Retinal pigment epithelial cell (primary cell): ENCODE measurements at regions not wholly inside any gene's neighbourhood (a gene's known extent, or its start where the extent isn't known, plus 50 kb on each side); places are given as distances from the start of the nearest gene placed in this dataset.

ENCODE experiments used
- DNase-seq: peaks from one replicate; pipeline ENCODE4 v3.0.0-alpha.2; 2010; ENCODE audit warnings: low read depth
- H3K4me3 ChIP-seq: 2 replicates; pipeline ENCODE4 v1.5.1; 2011; ENCODE audit warnings: mild to moderate bottlenecking, low read length, control low read depth, moderate library complexity
- TF ChIP-seq, protein P1 (sequence below): conservative IDR thresholded peaks from 2 replicates; pipeline ENCODE4 v1.5.1; 2011; ENCODE audit warnings: low read depth, low read length, control low read depth, inconsistent platforms

DNA sequence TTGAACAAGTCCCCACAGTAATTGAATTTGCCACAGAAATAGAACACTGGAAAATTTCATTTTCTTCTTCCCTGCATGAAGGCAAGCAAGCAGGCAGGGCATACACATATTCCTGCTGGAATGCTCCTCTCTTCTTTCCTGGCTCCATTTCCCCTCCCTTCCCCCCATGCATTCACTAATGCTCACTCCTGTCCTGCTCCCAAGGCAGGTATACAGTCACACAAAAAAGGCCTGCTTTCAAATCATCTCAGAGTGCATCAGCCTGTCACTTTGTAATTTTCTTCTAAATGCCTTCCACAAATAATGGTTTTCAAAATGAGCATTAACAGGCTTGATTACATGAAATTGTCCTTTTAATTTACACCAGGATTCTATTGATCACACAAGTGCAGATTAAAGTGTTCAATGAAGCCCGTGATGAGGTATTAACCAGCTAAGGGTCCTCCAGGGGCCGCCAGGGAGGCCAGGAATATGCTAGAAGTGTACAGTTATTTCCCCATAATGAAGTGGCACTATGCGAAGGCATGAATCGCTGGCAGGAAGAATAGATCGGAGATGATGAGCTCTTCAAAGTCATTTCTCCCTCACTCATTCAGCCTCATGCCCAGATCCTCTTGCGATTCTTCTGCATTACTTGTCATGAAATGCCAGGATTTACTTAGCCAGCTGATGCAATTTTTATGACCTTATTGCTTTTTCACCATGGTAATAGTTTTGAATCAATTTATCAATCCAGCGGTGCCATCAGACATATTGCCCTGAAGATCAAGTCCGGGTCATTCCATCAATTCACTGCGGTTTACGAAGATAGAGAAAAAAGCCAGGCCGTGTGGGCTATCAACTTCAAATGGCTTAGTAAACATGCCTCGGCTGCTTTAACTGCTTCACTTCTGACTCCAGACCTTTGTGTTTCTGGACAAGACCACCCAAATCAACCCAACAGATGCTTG, 243.5 kb downstream of the GPAT3 start:
- no peak for DNase-seq
- TF ChIP-seq, protein P1, sequence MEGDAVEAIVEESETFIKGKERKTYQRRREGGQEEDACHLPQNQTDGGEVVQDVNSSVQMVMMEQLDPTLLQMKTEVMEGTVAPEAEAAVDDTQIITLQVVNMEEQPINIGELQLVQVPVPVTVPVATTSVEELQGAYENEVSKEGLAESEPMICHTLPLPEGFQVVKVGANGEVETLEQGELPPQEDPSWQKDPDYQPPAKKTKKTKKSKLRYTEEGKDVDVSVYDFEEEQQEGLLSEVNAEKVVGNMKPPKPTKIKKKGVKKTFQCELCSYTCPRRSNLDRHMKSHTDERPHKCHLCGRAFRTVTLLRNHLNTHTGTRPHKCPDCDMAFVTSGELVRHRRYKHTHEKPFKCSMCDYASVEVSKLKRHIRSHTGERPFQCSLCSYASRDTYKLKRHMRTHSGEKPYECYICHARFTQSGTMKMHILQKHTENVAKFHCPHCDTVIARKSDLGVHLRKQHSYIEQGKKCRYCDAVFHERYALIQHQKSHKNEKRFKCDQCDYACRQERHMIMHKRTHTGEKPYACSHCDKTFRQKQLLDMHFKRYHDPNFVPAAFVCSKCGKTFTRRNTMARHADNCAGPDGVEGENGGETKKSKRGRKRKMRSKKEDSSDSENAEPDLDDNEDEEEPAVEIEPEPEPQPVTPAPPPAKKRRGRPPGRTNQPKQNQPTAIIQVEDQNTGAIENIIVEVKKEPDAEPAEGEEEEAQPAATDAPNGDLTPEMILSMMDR, result no peak

GRCh38 chr4:83772685-83773084, 236.8 kb downstream of the GPAT3 start:
- TF ChIP-seq, protein P1, result no peak
- DNase-seq, result no peak

More for the DNA sequence above, 243.5 kb downstream of the GPAT3 start:
- no peak overlapping the region for H3K4me3 ChIP-seq

DNA sequence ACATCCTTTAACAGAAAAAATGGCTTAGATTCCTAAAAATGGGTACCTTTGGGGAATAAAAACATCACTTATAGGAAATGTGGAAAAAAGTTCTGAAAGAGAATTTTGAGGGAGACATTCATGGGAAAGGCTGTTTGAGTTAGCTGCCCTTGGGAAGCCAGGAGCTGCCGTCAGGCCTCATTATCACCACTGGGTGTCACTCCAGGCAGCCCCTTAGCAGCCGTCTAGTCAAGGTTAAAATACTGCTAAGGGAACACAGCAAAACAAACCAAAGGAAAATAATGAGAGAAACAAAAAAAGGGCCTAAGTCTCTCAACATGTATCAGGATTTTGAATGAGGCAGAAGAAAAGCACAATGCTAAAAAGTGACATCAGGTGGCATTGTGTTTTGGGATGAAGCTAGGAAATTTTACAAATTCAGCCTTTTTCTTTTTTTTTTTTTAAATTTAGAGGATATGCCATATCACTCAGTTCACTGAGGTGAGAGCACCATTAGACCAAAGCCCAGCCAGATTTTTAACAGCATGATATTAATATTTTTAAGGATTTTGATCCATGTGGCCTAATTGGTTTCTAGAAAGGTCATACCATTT, 235.3 kb downstream of the GPAT3 start:
- DNase-seq, result peak; percentile 20
- no peak overlapping the region for H3K4me3 ChIP-seq
- TF ChIP-seq, protein P1, result peak; percentile 92

More at GRCh38 chr4:83772685-83773084, 236.8 kb downstream of the GPAT3 start:
- no peak overlapping the region for H3K4me3 ChIP-seq

GRCh38 chr4:83768146-83768545, 232.2 kb downstream of the GPAT3 start:
- TF ChIP-seq, protein P1, result no peak

GRCh38 chr4:83767067-83767466, 231.2 kb downstream of the GPAT3 start:
- H3K4me3 ChIP-seq, result no peak overlapping the region
- DNase-seq, result no peak
- TF ChIP-seq, protein P1, result no peak

More at GRCh38 chr4:83768146-83768545, 232.2 kb downstream of the GPAT3 start:
- DNase-seq, result no peak
- H3K4me3 ChIP-seq, result no peak overlapping the region

DNA sequence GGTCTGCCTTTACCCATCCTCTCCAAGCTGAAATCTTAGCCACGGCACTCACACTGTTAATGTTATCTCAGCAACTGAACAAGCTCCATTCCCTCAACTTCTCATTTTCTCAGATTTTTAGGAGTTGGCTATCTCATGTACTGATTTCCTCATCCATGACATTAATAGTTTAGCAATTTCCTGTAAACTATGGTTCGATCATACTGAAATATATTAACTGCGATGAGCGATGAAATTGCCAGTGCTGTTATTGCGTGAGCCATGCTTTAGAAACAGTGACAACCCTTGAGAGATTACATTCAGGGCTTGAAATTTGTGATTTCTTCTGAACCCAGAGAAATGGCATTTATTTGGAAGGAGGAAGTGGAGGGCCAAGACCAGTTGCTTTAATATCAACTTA, 223.7 kb downstream of the GPAT3 start:
- no peak for DNase-seq
- TF ChIP-seq, protein P1, result no peak

More for the DNA sequence above, 223.7 kb downstream of the GPAT3 start:
- H3K4me3 ChIP-seq, result no peak overlapping the region
